Calu3 (cell line): ENCODE measurements at regions not wholly inside any gene's neighbourhood (a gene's known extent, or its start where the extent isn't known, plus 50 kb on each side); places are given as distances from the start of the nearest gene placed in this dataset.

Source experiments
- BruUV-seq: library from RNA; stranded (reverse); fragments of 400-500 nt; replicated peaks from 2 replicates; lab custom pipeline; 2021; lab: Mats Ljungman, UMichigan
- CTCF ChIA-PET: fragments of 300-600 bp; sonication (Branson Sonifier 250); formaldehyde crosslinking; loops from one replicate; lab custom pipeline; 2022; ENCODE audit warnings: antibody characterized with exemption; lab: Charles Lee
- DNase-seq: peaks from one replicate; pipeline ENCODE4 v3.0.0; 2022
- H3K27ac Mint-ChIP-seq: one replicate; pipeline ENCODE4 v1.8.0; 2022; ENCODE audit warnings: mixed read lengths; ENCODE audit not compliant: unreplicated experiment
- H3K27me3 Mint-ChIP-seq: one replicate; pipeline ENCODE4 v1.8.0; 2022; ENCODE audit warnings: mixed read lengths; ENCODE audit not compliant: unreplicated experiment
- H3K36me3 Mint-ChIP-seq: one replicate; pipeline ENCODE4 v1.8.0; 2022; ENCODE audit warnings: mild to moderate bottlenecking, moderate library complexity, mixed read lengths; ENCODE audit not compliant: insufficient read depth, unreplicated experiment
- H3K4me1 Mint-ChIP-seq: one replicate; pipeline ENCODE4 v1.8.0; 2022; ENCODE audit warnings: mild to moderate bottlenecking, low read depth, mixed read lengths; ENCODE audit not compliant: unreplicated experiment
- H3K4me3 Mint-ChIP-seq: one replicate; pipeline ENCODE4 v1.8.0; 2022; ENCODE audit warnings: mild to moderate bottlenecking, low read depth, moderate library complexity, mixed read lengths; ENCODE audit not compliant: unreplicated experiment
- H3K9me3 Mint-ChIP-seq: one replicate; pipeline ENCODE4 v1.8.0; 2022; ENCODE audit warnings: low read depth, mixed read lengths; ENCODE audit not compliant: unreplicated experiment
- intact Hi-C: fragments of 100-400 bp; cut with micrococcal nuclease; formaldehyde crosslinking; loops from one replicate; pipeline ENCODE4 v1.10.0; 2022; ENCODE audit not compliant: unreplicated experiment
- TF ChIP-seq, protein P1 (sequence below): fragments of 200-600 bp; IDR thresholded peaks from one replicate; pipeline ENCODE4 v1.8.0; 2022; ENCODE audit warnings: antibody characterized with exemption; ENCODE audit not compliant: unreplicated experiment

DNA sequence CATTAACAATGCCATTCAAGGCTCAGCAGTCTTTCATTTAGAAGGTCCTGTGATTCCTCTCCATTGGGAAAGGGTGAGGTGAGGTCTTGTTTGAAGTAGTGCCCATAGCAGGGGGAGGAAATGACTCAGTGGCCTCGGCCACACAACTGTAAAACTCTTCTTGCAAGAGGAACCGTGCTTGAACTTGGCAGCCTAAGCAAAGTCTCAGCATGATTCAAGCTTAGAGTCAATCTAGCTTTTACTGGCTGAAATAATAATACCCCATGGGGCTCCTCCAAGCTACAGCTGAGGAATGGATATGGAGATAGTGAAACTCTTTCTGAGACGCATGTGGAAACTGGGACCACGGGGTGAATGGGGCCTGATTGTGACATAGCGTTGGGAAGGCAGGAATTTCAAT is 428.2 kb downstream of the BMP2 start:
- DNase-seq = no peak
- no TSS peak for BruUV-seq
- CTCF ChIA-PET = interaction anchor here (0.6 kb wide), 1 partner anchor 113 kb away, joined by 3 read pairs; no protein-coding TSS in a partner anchor
- Mint-ChIP-seq H3K9me3 (no peaks in the 10 kb centered on the region), H3K27ac (no peak overlapping the region), H3K4me1 (no peaks in the 10 kb centered on the region), H3K4me3 (no peak overlapping the region), H3K27me3 (no peaks in the 10 kb centered on the region), H3K36me3 (no peaks in the 10 kb centered on the region)
- TF ChIP-seq, protein P1, sequence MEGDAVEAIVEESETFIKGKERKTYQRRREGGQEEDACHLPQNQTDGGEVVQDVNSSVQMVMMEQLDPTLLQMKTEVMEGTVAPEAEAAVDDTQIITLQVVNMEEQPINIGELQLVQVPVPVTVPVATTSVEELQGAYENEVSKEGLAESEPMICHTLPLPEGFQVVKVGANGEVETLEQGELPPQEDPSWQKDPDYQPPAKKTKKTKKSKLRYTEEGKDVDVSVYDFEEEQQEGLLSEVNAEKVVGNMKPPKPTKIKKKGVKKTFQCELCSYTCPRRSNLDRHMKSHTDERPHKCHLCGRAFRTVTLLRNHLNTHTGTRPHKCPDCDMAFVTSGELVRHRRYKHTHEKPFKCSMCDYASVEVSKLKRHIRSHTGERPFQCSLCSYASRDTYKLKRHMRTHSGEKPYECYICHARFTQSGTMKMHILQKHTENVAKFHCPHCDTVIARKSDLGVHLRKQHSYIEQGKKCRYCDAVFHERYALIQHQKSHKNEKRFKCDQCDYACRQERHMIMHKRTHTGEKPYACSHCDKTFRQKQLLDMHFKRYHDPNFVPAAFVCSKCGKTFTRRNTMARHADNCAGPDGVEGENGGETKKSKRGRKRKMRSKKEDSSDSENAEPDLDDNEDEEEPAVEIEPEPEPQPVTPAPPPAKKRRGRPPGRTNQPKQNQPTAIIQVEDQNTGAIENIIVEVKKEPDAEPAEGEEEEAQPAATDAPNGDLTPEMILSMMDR = no peak
- intact Hi-C loops = no loop called here

DNA sequence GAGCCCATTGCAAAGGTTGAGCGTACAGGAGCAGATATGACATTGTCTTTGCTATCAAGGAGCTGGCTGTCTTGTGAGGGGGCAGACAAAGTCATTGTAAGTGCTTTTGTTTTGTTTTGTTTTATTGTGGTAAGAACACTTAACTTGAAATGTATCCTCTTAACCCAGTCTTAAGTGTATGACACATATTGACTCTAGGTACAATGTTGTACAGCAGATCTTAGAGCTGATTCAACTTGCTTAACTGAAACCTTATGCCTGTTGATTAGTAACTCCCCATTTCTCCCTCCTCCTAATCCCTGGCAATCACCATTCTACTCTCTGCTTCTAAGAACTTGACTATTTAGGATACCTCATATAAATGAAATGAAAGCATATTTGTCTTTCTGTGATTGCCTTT is 429.0 kb downstream of the BMP2 start:
- H3K27me3 Mint-ChIP-seq = no peaks in the 10 kb centered on the region
- no peak overlapping the region for H3K4me3 Mint-ChIP-seq
- TF ChIP-seq, protein P1 = no peak
- H3K36me3 Mint-ChIP-seq = no peaks in the 10 kb centered on the region
- intact Hi-C loops = no loop called here
- H3K27ac Mint-ChIP-seq = no peak overlapping the region
- CTCF ChIA-PET = no interaction called here
- no peak for DNase-seq
- H3K4me1 Mint-ChIP-seq = no peaks in the 10 kb centered on the region
- BruUV-seq = no TSS peak
- H3K9me3 Mint-ChIP-seq = no peaks in the 10 kb centered on the region

DNA sequence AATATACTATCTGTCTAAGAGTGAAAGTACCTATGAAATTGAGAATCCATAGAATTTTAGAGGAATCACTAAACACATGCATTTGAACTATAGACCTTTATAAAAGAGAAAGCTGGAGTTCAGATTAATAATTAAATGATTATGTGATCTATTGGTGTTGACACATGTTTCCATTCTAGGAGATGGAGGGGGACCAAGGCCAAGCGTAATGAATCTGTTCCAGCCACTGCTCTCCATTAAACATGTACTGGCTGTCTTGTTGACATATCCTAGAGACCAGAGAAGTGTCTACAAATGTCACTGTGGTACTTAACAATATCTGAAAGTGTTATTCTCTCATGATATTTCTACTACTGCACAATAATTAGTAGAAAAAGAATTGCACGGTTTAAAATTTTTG is 432.4 kb downstream of the BMP2 start:
- no peaks in the 10 kb centered on the region for H3K4me1 Mint-ChIP-seq
- H3K27ac Mint-ChIP-seq = no peak overlapping the region
- no peaks in the 10 kb centered on the region for H3K9me3 Mint-ChIP-seq
- no TSS peak for BruUV-seq
- TF ChIP-seq, protein P1 = no peak
- H3K4me3 Mint-ChIP-seq = no peak overlapping the region
- no peaks in the 10 kb centered on the region for H3K36me3 Mint-ChIP-seq
- intact Hi-C loops = no loop called here
- no peaks in the 10 kb centered on the region for H3K27me3 Mint-ChIP-seq
- no peak for DNase-seq
- CTCF ChIA-PET = no interaction called here

DNA sequence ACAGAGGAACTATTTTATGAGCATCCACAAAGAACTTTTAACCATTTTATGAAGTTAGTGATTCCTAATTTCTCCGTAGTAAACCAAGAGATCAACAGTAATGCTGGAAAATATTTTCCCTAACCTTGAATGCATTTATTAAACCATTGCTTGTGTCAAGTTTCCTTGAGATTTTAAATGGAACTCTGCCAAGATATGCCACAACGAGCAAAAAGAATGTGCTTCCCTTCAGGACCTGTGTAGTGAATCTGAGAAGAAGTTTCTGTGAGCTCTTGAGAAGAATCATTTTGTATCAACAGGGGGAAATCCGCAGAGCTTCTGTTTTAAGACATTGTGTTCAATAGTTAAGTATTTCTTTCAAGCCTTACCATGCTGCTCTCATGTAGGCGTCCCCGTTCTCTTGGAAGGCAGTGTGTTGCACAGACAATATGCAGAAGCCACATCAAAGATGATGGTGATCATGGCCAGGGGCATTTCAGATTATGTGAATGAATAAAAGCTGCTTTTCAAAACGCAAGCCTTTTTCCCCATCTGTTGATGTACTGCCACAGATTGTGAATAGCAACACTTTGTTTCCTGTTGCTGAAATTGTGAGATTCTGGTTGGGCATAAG is 439.8 kb downstream of the BMP2 start:
- TF ChIP-seq, protein P1 = no peak
- H3K36me3 Mint-ChIP-seq = no peaks in the 10 kb centered on the region
- no peak overlapping the region for H3K4me3 Mint-ChIP-seq
- intact Hi-C loops = no loop called here
- no peak for DNase-seq
- H3K4me1 Mint-ChIP-seq = no peaks in the 10 kb centered on the region
- H3K9me3 Mint-ChIP-seq = no peaks in the 10 kb centered on the region
- H3K27me3 Mint-ChIP-seq = no peaks in the 10 kb centered on the region
- H3K27ac Mint-ChIP-seq = no peak overlapping the region
- BruUV-seq = no TSS peak
- CTCF ChIA-PET = no interaction called here
